HL-60 (cell line): ENCODE measurements at regions not wholly inside any gene's neighbourhood (a gene's known extent, or its start where the extent isn't known, plus 50 kb on each side); places are given as distances from the start of the nearest gene placed in this dataset.
"Not testable (repeated sequence)": the region's sequence is repeated elsewhere in the genome, so short reads cannot be mapped to it uniquely, and the experiment has no call there.

ENCODE experiments used
- DNase-seq, 2 experiments: peaks; one replicate each; pipeline ENCODE4 v3.0.0-alpha.2; 2010 to 2020; ENCODE audit warnings: low read depth in 1 of 2, low spot score in 1 of 2
- H3K27ac ChIP-seq: fragments of 250-450 bp; sonication (Bioruptor Pico); replicated peaks from 2 replicates; pipeline ENCODE4 v1.5.1; 2020; ENCODE audit warnings: mild to moderate bottlenecking, moderate library complexity
- H3K27me3 ChIP-seq: fragments of 250-450 bp; sonication (Bioruptor Pico); 2 replicates; pipeline ENCODE4 v1.5.1; 2021; ENCODE audit warnings: mild to moderate bottlenecking, moderate library complexity; ENCODE audit not compliant: insufficient read depth, poor library complexity, severe bottlenecking
- H3K4me3 ChIP-seq: replicated peaks from 2 replicates; pipeline ENCODE4 v1.5.1; 2011; ENCODE audit warnings: mild to moderate bottlenecking, control low read depth, low read length; ENCODE audit not compliant: insufficient read depth
- CTCF ChIP-seq: IDR thresholded peaks from one replicate; pipeline ENCODE4 v1.5.1; 2011; ENCODE audit warnings: low read length, control low read depth, inconsistent platforms; ENCODE audit not compliant: insufficient read depth
- GABPA ChIP-seq: IDR thresholded peaks from 2 replicates; pipeline ENCODE4 v1.6.1; 2012; ENCODE audit warnings: low read depth
- POLR2AphosphoS5 ChIP-seq: IDR thresholded peaks from 2 replicates; pipeline ENCODE4 v1.6.1; 2012; ENCODE audit warnings: low read depth
- REST ChIP-seq: IDR thresholded peaks from 2 replicates; pipeline ENCODE4 v1.6.1; 2012; ENCODE audit warnings: low read depth; ENCODE audit not compliant: insufficient replicate concordance
- SPI1 ChIP-seq: IDR thresholded peaks from 2 replicates; pipeline ENCODE4 v1.6.1; 2012; ENCODE audit warnings: low read depth, mild to moderate bottlenecking, borderline replicate concordance

GRCh38 chr4:138629669-138630068 lies 385.9 kb upstream of the NOCT start:
- Histone ChIP-seq H3K27ac (no peak overlapping the region), H3K4me3 (no peak overlapping the region), H3K27me3 (no peaks in the 10 kb centered on the region)
- DNase-seq = no peak
- TF ChIP-seq POLR2AphosphoS5 = no peak
- TF ChIP-seq REST = no peak
- TF ChIP-seq SPI1 = no peak
- TF ChIP-seq CTCF = no peak
- TF ChIP-seq GABPA = no peak

GRCh38 chr4:138627096-138627495 lies 384.9 kb upstream of the SLC7A11 start:
- Histone ChIP-seq H3K4me3 (no peak overlapping the region), H3K27me3 (no peaks in the 10 kb centered on the region), H3K27ac (no peak overlapping the region)
- no peak for TF ChIP-seq CTCF
- TF ChIP-seq POLR2AphosphoS5 = no peak
- TF ChIP-seq GABPA = no peak
- TF ChIP-seq REST = no peak
- no peak for TF ChIP-seq SPI1
- DNase-seq = no peak

- H3K27me3 ChIP-seq, H3K4me3 ChIP-seq, H3K27ac ChIP-seq, DNase-seq: not testable (repeated sequence)
These were observed 380.2 kb upstream of the SLC7A11 start for GRCh38 chr4:138622362-138622761.

GRCh38 chr4:138616775-138617174 lies 374.6 kb upstream of the SLC7A11 start:
- no peaks in the 10 kb centered on the region for H3K27me3 ChIP-seq
- no peak overlapping the region for H3K27ac ChIP-seq
- TF ChIP-seq REST (no peak), POLR2AphosphoS5 (no peak), GABPA (no peak)
- no peak for DNase-seq
- no peak overlapping the region for H3K4me3 ChIP-seq
